KMS-11 (cell line): ENCODE measurements at regions not wholly inside any gene's neighbourhood (a gene's known extent, or its start where the extent isn't known, plus 50 kb on each side); places are given as distances from the start of the nearest gene placed in this dataset.

Experiments used
- H2AFZ ChIP-seq: fragments of 200-600 bp; sonication (generic); 2 replicates; pipeline ENCODE4 v1.6.1; 2016; ENCODE audit warnings: antibody characterized with exemption, mixed run types, low read depth
- H3K27ac ChIP-seq: fragments of 200-600 bp; sonication (generic); 2 replicates; pipeline ENCODE4 v1.6.1; 2016; ENCODE audit warnings: mild to moderate bottlenecking, mixed run types
- H3K27me3 ChIP-seq: fragments of 200-600 bp; sonication (generic); 2 replicates; pipeline ENCODE4 v1.6.1; 2017; ENCODE audit warnings: mild to moderate bottlenecking, low read depth, mixed run types, moderate library complexity; ENCODE audit not compliant: insufficient read depth
- H3K36me3 ChIP-seq: fragments of 200-600 bp; sonication (generic); 2 replicates; pipeline ENCODE4 v1.6.1; 2017; ENCODE audit warnings: mild to moderate bottlenecking, mixed run types; ENCODE audit not compliant: insufficient read depth
- H3K4me1 ChIP-seq: fragments of 200-600 bp; sonication (generic); 2 replicates; pipeline ENCODE4 v1.6.1; 2016; ENCODE audit warnings: mild to moderate bottlenecking, low read depth, mixed run types; ENCODE audit not compliant: poor library complexity, severe bottlenecking
- H3K4me2 ChIP-seq: fragments of 200-600 bp; sonication (generic); 2 replicates; pipeline ENCODE4 v1.7.0; 2016; ENCODE audit warnings: mild to moderate bottlenecking, mixed run types
- H3K4me3 ChIP-seq: fragments of 200-600 bp; sonication (generic); IDR thresholded peaks from 2 replicates; pipeline ENCODE4 v1.6.1; 2017; ENCODE audit warnings: low read depth, low read length, mixed read lengths; ENCODE audit not compliant: insufficient read depth
- H3K79me2 ChIP-seq: fragments of 200-600 bp; sonication (generic); 2 replicates; pipeline ENCODE4 v1.6.1; 2016; ENCODE audit warnings: low read depth, mixed run types; ENCODE audit not compliant: insufficient read depth
- H3K9ac ChIP-seq: fragments of 200-600 bp; sonication (generic); 2 replicates; pipeline ENCODE4 v1.6.1; 2016; ENCODE audit warnings: mild to moderate bottlenecking, mixed run types
- H4K20me1 ChIP-seq: fragments of 200-600 bp; sonication (generic); 2 replicates; pipeline ENCODE4 v1.6.1; 2016; ENCODE audit warnings: mild to moderate bottlenecking, mixed run types; ENCODE audit not compliant: insufficient read depth
- CTCF ChIP-seq: fragments of 200-600 bp; sonication (generic); conservative IDR thresholded peaks from 2 replicates; pipeline ENCODE4 v1.6.1; 2017; ENCODE audit warnings: low read depth, mild to moderate bottlenecking, antibody characterized with exemption, low read length, moderate library complexity, mixed read lengths

DNA sequence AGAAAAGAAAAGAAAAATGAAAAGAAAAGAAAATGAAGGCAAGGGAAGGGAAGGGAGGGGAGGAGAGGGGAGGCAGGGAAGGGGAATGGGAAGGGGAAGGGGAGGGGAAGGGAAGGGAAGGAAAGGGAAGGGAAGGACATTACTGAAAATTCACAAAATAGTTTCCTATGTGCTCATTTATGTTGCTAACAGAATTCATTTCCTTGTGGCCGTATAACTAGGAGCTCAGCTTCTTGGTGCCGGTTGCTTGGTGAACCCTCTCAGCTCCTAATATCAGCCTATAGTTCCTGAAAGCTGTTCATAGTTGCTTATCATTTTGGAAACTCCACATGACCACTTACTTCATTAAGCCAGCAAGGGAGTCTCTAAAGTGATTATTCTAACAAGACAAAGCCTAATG lies 379.8 kb upstream of the TMEFF2 start:
- H3K4me2 ChIP-seq: no peak overlapping the region
- no peaks in the 10 kb centered on the region for H4K20me1 ChIP-seq
- no peak overlapping the region for H3K9ac ChIP-seq
- H3K36me3 ChIP-seq: no peaks in the 10 kb centered on the region
- no peak for TF ChIP-seq CTCF
- no peaks in the 10 kb centered on the region for H3K27me3 ChIP-seq
- H2AFZ ChIP-seq: no peak overlapping the region
- H3K27ac ChIP-seq: no peak overlapping the region
- no peaks in the 10 kb centered on the region for H3K79me2 ChIP-seq
- H3K4me1 ChIP-seq: no peaks in the 10 kb centered on the region
- no peak overlapping the region for H3K4me3 ChIP-seq

- Histone ChIP-seq H3K4me3 (no peak overlapping the region), H3K9ac (no peak overlapping the region), H2AFZ (no peak overlapping the region), H4K20me1 (no peaks in the 10 kb centered on the region), H3K79me2 (no peaks in the 10 kb centered on the region), H3K36me3 (no peaks in the 10 kb centered on the region), H3K4me1 (no peaks in the 10 kb centered on the region), H3K27ac (no peak overlapping the region), H3K27me3 (no peaks in the 10 kb centered on the region), H3K4me2 (no peak overlapping the region)
- no peak for TF ChIP-seq CTCF
These were observed 376.9 kb upstream of the TMEFF2 start for GRCh38 chr2:192571636-192572035.

- Histone ChIP-seq H3K27me3 (no peaks in the 10 kb centered on the region), H3K4me3 (no peak overlapping the region), H3K79me2 (no peaks in the 10 kb centered on the region), H2AFZ (no peak overlapping the region), H3K4me2 (no peak overlapping the region), H4K20me1 (no peaks in the 10 kb centered on the region), H3K9ac (no peak overlapping the region), H3K27ac (no peak overlapping the region), H3K36me3 (no peaks in the 10 kb centered on the region), H3K4me1 (no peaks in the 10 kb centered on the region)
- TF ChIP-seq CTCF: no peak
These were observed 376.1 kb upstream of the TMEFF2 start for GRCh38 chr2:192570788-192571187.

GRCh38 chr2:192566863-192567262 lies 372.1 kb upstream of the TMEFF2 start:
- Histone ChIP-seq H3K27ac (no peak overlapping the region), H2AFZ (no peak overlapping the region), H3K4me2 (no peak overlapping the region), H3K36me3 (no peaks in the 10 kb centered on the region), H3K4me1 (no peaks in the 10 kb centered on the region), H3K9ac (no peak overlapping the region), H4K20me1 (no peaks in the 10 kb centered on the region), H3K27me3 (no peaks in the 10 kb centered on the region), H3K79me2 (no peaks in the 10 kb centered on the region), H3K4me3 (no peak overlapping the region)
- TF ChIP-seq CTCF: no peak

DNA sequence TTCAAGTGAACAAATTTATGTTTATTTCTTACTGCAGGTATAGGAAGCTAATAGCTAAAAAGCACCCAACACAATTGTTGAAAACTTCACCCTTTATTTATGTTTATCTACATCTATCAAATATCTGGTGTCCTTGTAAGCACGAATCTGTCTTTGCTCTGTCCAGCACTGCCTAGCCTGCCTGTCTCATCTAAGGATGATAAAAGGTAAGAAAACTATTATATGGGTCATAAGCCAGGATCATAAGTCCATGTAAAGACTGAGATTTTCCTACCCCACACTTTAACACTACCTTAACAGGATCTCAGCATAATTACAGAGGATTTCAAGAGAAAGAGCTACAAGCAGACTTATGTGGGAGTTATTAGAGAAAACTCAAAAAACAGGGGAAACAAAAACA lies 365.6 kb upstream of the TMEFF2 start:
- Histone ChIP-seq H3K4me1 (no peaks in the 10 kb centered on the region), H4K20me1 (no peaks in the 10 kb centered on the region), H3K9ac (no peak overlapping the region), H3K4me3 (no peak overlapping the region), H3K36me3 (no peaks in the 10 kb centered on the region), H2AFZ (no peak overlapping the region), H3K79me2 (no peaks in the 10 kb centered on the region), H3K27ac (no peak overlapping the region), H3K27me3 (no peaks in the 10 kb centered on the region), H3K4me2 (no peak overlapping the region)
- TF ChIP-seq CTCF: no peak
